ENCODE measurements at regions not wholly inside any gene's neighbourhood (a gene's known extent, or its start where the extent isn't known, plus 50 kb on each side); places are given as distances from the start of the nearest gene placed in this dataset.

DNA sequence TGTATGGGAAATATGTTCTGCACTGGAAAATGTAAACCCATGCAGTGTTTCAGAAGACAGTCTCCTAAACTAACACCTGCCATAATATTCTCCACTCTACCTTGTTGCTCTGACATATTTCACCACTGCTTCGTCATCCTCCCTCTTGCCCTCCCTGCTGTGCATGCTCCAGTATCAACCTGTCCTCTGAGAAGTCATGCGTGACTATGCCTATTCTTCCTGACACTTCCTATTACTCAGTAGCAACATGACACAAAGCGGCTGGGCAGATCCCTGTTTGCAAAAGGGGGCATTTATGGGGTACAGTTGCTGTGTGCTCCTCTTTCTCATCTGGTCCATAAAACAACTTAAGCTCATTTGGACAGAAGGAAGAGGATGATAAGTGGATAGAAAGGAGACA, 805.6 kb upstream of the EEF2KMT start:
- TF ChIP-seq, protein P1, sequence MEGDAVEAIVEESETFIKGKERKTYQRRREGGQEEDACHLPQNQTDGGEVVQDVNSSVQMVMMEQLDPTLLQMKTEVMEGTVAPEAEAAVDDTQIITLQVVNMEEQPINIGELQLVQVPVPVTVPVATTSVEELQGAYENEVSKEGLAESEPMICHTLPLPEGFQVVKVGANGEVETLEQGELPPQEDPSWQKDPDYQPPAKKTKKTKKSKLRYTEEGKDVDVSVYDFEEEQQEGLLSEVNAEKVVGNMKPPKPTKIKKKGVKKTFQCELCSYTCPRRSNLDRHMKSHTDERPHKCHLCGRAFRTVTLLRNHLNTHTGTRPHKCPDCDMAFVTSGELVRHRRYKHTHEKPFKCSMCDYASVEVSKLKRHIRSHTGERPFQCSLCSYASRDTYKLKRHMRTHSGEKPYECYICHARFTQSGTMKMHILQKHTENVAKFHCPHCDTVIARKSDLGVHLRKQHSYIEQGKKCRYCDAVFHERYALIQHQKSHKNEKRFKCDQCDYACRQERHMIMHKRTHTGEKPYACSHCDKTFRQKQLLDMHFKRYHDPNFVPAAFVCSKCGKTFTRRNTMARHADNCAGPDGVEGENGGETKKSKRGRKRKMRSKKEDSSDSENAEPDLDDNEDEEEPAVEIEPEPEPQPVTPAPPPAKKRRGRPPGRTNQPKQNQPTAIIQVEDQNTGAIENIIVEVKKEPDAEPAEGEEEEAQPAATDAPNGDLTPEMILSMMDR (IDR thresholded peaks at IDR 0.05; ENCODE audit: insufficient read depth, low read length, poor library complexity, severe bottlenecking): no peak
- no peak for TF ChIP-seq EZH2phosphoT487 (conservative IDR thresholded peaks at IDR 0.05; ENCODE audit: low read length)

Measured in SU-DHL-6 (cell line).